Endothelial cell of umbilical vein (primary cell): ENCODE measurements at regions not wholly inside any gene's neighbourhood (a gene's known extent, or its start where the extent isn't known, plus 50 kb on each side); places are given as distances from the start of the nearest gene placed in this dataset.

Experiments used
- BruUV-seq: library from RNA; stranded (reverse); fragments of 400-500 nt; replicated peaks from 2 replicates; lab custom pipeline; 2021; lab: Mats Ljungman, UMichigan
- CTCF ChIA-PET: fragments of 300-600, 350-600 bp; sonication (Branson Sonifier 250); formaldehyde crosslinking; loops from one replicate; lab custom pipeline; 2021; ENCODE audit warnings: antibody characterized with exemption, inconsistent platforms; lab: Charles Lee
- POLR2A ChIA-PET: fragments of 300-600, 350-600 bp; sonication (Branson Sonifier 250); formaldehyde crosslinking; loops from one replicate; lab custom pipeline; 2021; ENCODE audit warnings: antibody characterized with exemption, inconsistent platforms; lab: Charles Lee
- DNase-seq: peaks from one replicate; pipeline ENCODE4 v3.0.0-alpha.2; 2011; ENCODE audit warnings: low read depth, low spot score
- FAIRE-seq: peaks from 2 replicates; lab custom pipeline; 2011; peaks lifted over from hg19 to GRCh38; lab: Jason Lieb, UNC
- H2AFZ ChIP-seq: 2 replicates; pipeline ENCODE4 v1.6.0; 2012; ENCODE audit warnings: low read depth, low read length, control low read depth, inconsistent platforms
- H3K27ac ChIP-seq: 2 replicates; pipeline ENCODE4 v1.5.1; 2011; ENCODE audit warnings: low read depth, mild to moderate bottlenecking, control low read depth, low read length, moderate library complexity; ENCODE audit not compliant: insufficient read depth
- H3K27me3 ChIP-seq, 2 experiments: 2 replicates each; pipeline versions ENCODE4 v1.6.0 to v1.6.1; 2011; ENCODE audit warnings: low read length in 2 of 2, mixed read lengths in 1 of 2; ENCODE audit not compliant: control insufficient read depth in 2 of 2, insufficient read depth in 2 of 2
- H3K36me3 ChIP-seq, 2 experiments: 2 replicates in 1 of 2; 3 replicates in 1 of 2; pipeline ENCODE4 v1.5.1; 2011; ENCODE audit warnings: low read length in 2 of 2, mild to moderate bottlenecking in 1 of 2, moderate library complexity in 1 of 2; ENCODE audit not compliant: control insufficient read depth in 2 of 2, insufficient read depth in 2 of 2; ENCODE audit errors: extremely low read depth in 1 of 2
- H3K4me1 ChIP-seq: 3 replicates; pipeline ENCODE4 v1.5.1; 2011; ENCODE audit warnings: mild to moderate bottlenecking, low read length; ENCODE audit not compliant: control insufficient read depth, insufficient read depth; ENCODE audit errors: extremely low read depth
- H3K4me2 ChIP-seq: 2 replicates; pipeline ENCODE4 v1.6.1; 2011; ENCODE audit warnings: low read length, control low read depth, mixed read lengths; ENCODE audit not compliant: insufficient read depth
- H3K4me3 ChIP-seq, 3 experiments: fragments of 200-600 bp in 1 of 3; sonication (generic), shearing (Covaris generic) in 1 of 3; replicated peaks in 1 of 3; 2 replicates each; pipeline ENCODE4 v1.5.1; 2011 to 2016; ENCODE audit warnings: control low read depth in 3 of 3, low read length in 3 of 3, mild to moderate bottlenecking in 2 of 3, inconsistent platforms in 1 of 3, low read depth in 1 of 3, moderate library complexity in 1 of 3; ENCODE audit not compliant: insufficient read depth in 1 of 3
- H3K79me2 ChIP-seq: 2 replicates; pipeline ENCODE4 v1.6.0; 2012; ENCODE audit warnings: low read length, inconsistent platforms; ENCODE audit not compliant: control insufficient read depth, insufficient read depth
- H3K9ac ChIP-seq: replicated peaks from 2 replicates; pipeline ENCODE3; 2011; ENCODE audit warnings: low read length, control low read depth; ENCODE audit not compliant: insufficient read depth; ENCODE audit errors: extremely low read depth
- H3K9me1 ChIP-seq: replicated peaks from 3 replicates; pipeline ENCODE4 v1.6.0; 2011; ENCODE audit warnings: mild to moderate bottlenecking, low read length; ENCODE audit not compliant: control insufficient read depth, insufficient read depth; ENCODE audit errors: extremely low read depth
- H3K9me3 ChIP-seq: replicated peaks from 2 replicates; pipeline ENCODE4 v1.5.1; 2012; ENCODE audit warnings: low read length, inconsistent platforms; ENCODE audit not compliant: control insufficient read depth, insufficient read depth
- H4K20me1 ChIP-seq: replicated peaks from 2 replicates; pipeline ENCODE3; 2011; ENCODE audit warnings: mild to moderate bottlenecking, low read length; ENCODE audit not compliant: control insufficient read depth, insufficient read depth; ENCODE audit errors: extremely low read depth
- EZH2 ChIP-seq: IDR thresholded peaks from 2 replicates; pipeline ENCODE4 v1.6.1; 2012; ENCODE audit warnings: borderline replicate concordance, low read depth, mild to moderate bottlenecking, moderate library complexity, low read length, inconsistent platforms; ENCODE audit not compliant: severe bottlenecking
- FOS ChIP-seq: IDR thresholded peaks from 2 replicates; pipeline ENCODE4 v1.6.1; 2011; ENCODE audit warnings: mild to moderate bottlenecking, low read length, moderate library complexity, borderline replicate concordance; ENCODE audit not compliant: insufficient read depth
- GATA2 ChIP-seq: IDR thresholded peaks from 2 replicates; pipeline ENCODE4 v1.7.0; 2011; ENCODE audit warnings: low read depth, mild to moderate bottlenecking, moderate library complexity, mixed read lengths, low read length; ENCODE audit not compliant: insufficient read length, insufficient read depth
- JUN ChIP-seq: IDR thresholded peaks from 2 replicates; pipeline ENCODE4 v1.6.1; 2011; ENCODE audit warnings: borderline replicate concordance, low read depth; ENCODE audit not compliant: insufficient read length, insufficient read depth
- MYC ChIP-seq: IDR thresholded peaks from one replicate; pipeline ENCODE4 v1.6.1; 2011; ENCODE audit warnings: mild to moderate bottlenecking, low read depth, low read length
- POLR2A ChIP-seq: IDR thresholded peaks from 2 replicates; pipeline ENCODE4 v1.6.1; 2012; ENCODE audit warnings: low read depth, mild to moderate bottlenecking, control low read depth, low read length
- POLR2AphosphoS5 ChIP-seq: IDR thresholded peaks from 2 replicates; pipeline ENCODE4 v1.6.1; 2012; ENCODE audit warnings: low read depth, mild to moderate bottlenecking, control low read depth, low read length, moderate library complexity; ENCODE audit not compliant: insufficient read depth
- dilution Hi-C: fragments of 300-500 bp; cut with MboI; formaldehyde crosslinking; loops from one replicate; pipeline ENCODE4 v1.15.0; 2019; ENCODE audit warnings: low sequenced_read_pairs; ENCODE audit not compliant: extremely low pct_ligation_motif_present
- intact Hi-C: fragments of 100-400 bp; cut with micrococcal nuclease; formaldehyde crosslinking; loops from one replicate; pipeline ENCODE4 v1.10.0; 2022
- TF ChIP-seq, protein P1 (sequence below), 2 donors: IDR thresholded peaks; 1 replicate in 1 of 2; 2 replicates in 1 of 2; pipeline ENCODE4 v1.5.1; 2011; ENCODE audit warnings: low read length in 2 of 2, mild to moderate bottlenecking in 2 of 2, moderate library complexity in 2 of 2, control low read depth in 1 of 2, inconsistent platforms in 1 of 2, low read depth in 1 of 2; ENCODE audit not compliant: insufficient read depth in 1 of 2; ENCODE audit errors: extremely low read depth in 1 of 2
- TF ChIP-seq, protein P2 (sequence below): IDR thresholded peaks from 2 replicates; pipeline ENCODE4 v1.6.1; 2011; ENCODE audit not compliant: insufficient read depth, insufficient read length

GRCh38 chr18:78511666-78512601 lies 467.7 kb upstream of the SALL3 start:
- Histone ChIP-seq H3K4me1 (no peaks in the 10 kb centered on the region), H3K27ac (no peak overlapping the region), H3K9ac (no peak overlapping the region), H3K9me1 (no peaks in the 10 kb centered on the region), H3K9me3 (peaks cover 17% of the 10 kb centered on the region), H3K79me2 (no peaks in the 10 kb centered on the region), H3K27me3 (no peaks in the 10 kb centered on the region), H3K36me3 (no peaks in the 10 kb centered on the region), H3K4me3 (no peak overlapping the region), H4K20me1 (no peaks in the 10 kb centered on the region), H3K4me2 (no peak overlapping the region), H2AFZ (no peak overlapping the region)
- dilution Hi-C loops = no loop called here
- CTCF ChIA-PET = no interaction called here
- no TSS peak for BruUV-seq
- no peak for FAIRE-seq
- POLR2A ChIA-PET = no interaction called here
- DNase-seq = no peak
- intact Hi-C loops = no loop called here
- TF ChIP-seq POLR2AphosphoS5 (no peak), GATA2 (no peak), EZH2 (no peak), JUN (no peak), FOS (no peak), POLR2A (no peak), MYC (no peak)
- TF ChIP-seq, protein P1, sequence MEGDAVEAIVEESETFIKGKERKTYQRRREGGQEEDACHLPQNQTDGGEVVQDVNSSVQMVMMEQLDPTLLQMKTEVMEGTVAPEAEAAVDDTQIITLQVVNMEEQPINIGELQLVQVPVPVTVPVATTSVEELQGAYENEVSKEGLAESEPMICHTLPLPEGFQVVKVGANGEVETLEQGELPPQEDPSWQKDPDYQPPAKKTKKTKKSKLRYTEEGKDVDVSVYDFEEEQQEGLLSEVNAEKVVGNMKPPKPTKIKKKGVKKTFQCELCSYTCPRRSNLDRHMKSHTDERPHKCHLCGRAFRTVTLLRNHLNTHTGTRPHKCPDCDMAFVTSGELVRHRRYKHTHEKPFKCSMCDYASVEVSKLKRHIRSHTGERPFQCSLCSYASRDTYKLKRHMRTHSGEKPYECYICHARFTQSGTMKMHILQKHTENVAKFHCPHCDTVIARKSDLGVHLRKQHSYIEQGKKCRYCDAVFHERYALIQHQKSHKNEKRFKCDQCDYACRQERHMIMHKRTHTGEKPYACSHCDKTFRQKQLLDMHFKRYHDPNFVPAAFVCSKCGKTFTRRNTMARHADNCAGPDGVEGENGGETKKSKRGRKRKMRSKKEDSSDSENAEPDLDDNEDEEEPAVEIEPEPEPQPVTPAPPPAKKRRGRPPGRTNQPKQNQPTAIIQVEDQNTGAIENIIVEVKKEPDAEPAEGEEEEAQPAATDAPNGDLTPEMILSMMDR (IDR thresholded peaks at IDR 0.05; ENCODE audit: extremely low read depth in 1 of 2, insufficient read depth in 1 of 2, low read depth in 1 of 2, low read length in 2 of 2) = no peak
- TF ChIP-seq, protein P2, sequence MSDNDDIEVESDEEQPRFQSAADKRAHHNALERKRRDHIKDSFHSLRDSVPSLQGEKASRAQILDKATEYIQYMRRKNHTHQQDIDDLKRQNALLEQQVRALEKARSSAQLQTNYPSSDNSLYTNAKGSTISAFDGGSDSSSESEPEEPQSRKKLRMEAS = no peak
